ENCODE measurements at regions not wholly inside any gene's neighbourhood (a gene's known extent, or its start where the extent isn't known, plus 50 kb on each side); places are given as distances from the start of the nearest gene placed in this dataset.

GRCh38 chr15:26013981-26014380, 150.9 kb upstream of the ATP10A start:
- DNase-seq (ENCODE audit: low read depth) = no peak
- FAIRE-seq = no peak
- Mint-ChIP-seq H3K27me3 (ENCODE audit: low read depth, unreplicated experiment) (peaks cover 15% of the 10 kb centered on the region), H3K4me1 (ENCODE audit: low read depth, unreplicated experiment) (no peaks in the 10 kb centered on the region), H3K4me3 (ENCODE audit: unreplicated experiment) (no peak overlapping the region), H3K27ac (ENCODE audit: unreplicated experiment) (no peak overlapping the region), H3K36me3 (ENCODE audit: low read depth, unreplicated experiment) (no peaks in the 10 kb centered on the region), H3K9me3 (ENCODE audit: unreplicated experiment) (no peaks in the 10 kb centered on the region)
- no peak overlapping the region for H3K4me3 ChIP-seq (ENCODE audit: insufficient read depth, low read depth, low read length)
- no peaks in the 10 kb centered on the region for H3K27me3 ChIP-seq (ENCODE audit: insufficient read depth, low read length)
- TF ChIP-seq CTCF (IDR thresholded peaks at IDR 0.05; ENCODE audit: insufficient read depth, low read depth, low read length) = no peak
- TF ChIP-seq EZH2 (IDR thresholded peaks at IDR 0.05; ENCODE audit: insufficient read depth, low read length) = no peak
- no peaks in the 10 kb centered on the region for H3K4me1 ChIP-seq (ENCODE audit: insufficient read depth, low read length)
- H2AFZ ChIP-seq (ENCODE audit: low read depth, low read length) = no peak overlapping the region
- H3K9ac ChIP-seq (ENCODE audit: low read length) = no peak overlapping the region
- H3K79me2 ChIP-seq (ENCODE audit: insufficient read depth, low read length) = no peaks in the 10 kb centered on the region
- H3K27ac ChIP-seq (ENCODE audit: low read depth, low read length) = no peak overlapping the region
- no peaks in the 10 kb centered on the region for H4K20me1 ChIP-seq (ENCODE audit: insufficient read depth, low read length)
- H3K9me3 ChIP-seq (ENCODE audit: insufficient read depth, low read depth, low read length) = no peaks in the 10 kb centered on the region
- H3K36me3 ChIP-seq (ENCODE audit: insufficient read depth, low read length) = no peaks in the 10 kb centered on the region
- H3K4me2 ChIP-seq (ENCODE audit: low read length) = no peak overlapping the region

- no peak overlapping the region for H3K4me2 ChIP-seq (ENCODE audit: low read length)
- no peaks in the 10 kb centered on the region for H3K79me2 ChIP-seq (ENCODE audit: insufficient read depth, low read length)
- no peak for FAIRE-seq
- H3K4me1 Mint-ChIP-seq (ENCODE audit: low read depth, unreplicated experiment) = no peaks in the 10 kb centered on the region
- H3K36me3 Mint-ChIP-seq (ENCODE audit: low read depth, unreplicated experiment) = no peaks in the 10 kb centered on the region
- H3K27ac ChIP-seq (ENCODE audit: low read depth, low read length) = no peak overlapping the region
- H4K20me1 ChIP-seq (ENCODE audit: insufficient read depth, low read length) = no peaks in the 10 kb centered on the region
- no peak overlapping the region for H3K27ac Mint-ChIP-seq (ENCODE audit: unreplicated experiment)
- no peak overlapping the region for H3K4me3 Mint-ChIP-seq (ENCODE audit: unreplicated experiment)
- H3K27me3 ChIP-seq (ENCODE audit: insufficient read depth, low read length) = no peaks in the 10 kb centered on the region
- no peak overlapping the region for H2AFZ ChIP-seq (ENCODE audit: low read depth, low read length)
- no peaks in the 10 kb centered on the region for H3K4me1 ChIP-seq (ENCODE audit: insufficient read depth, low read length)
- H3K27me3 Mint-ChIP-seq (ENCODE audit: low read depth, unreplicated experiment) = peaks cover 12% of the 10 kb centered on the region
- no peaks in the 10 kb centered on the region for H3K36me3 ChIP-seq (ENCODE audit: insufficient read depth, low read length)
- H3K9me3 ChIP-seq (ENCODE audit: insufficient read depth, low read depth, low read length) = no peaks in the 10 kb centered on the region
- TF ChIP-seq CTCF (IDR thresholded peaks at IDR 0.05; ENCODE audit: insufficient read depth, low read depth, low read length) (no peak), EZH2 (IDR thresholded peaks at IDR 0.05; ENCODE audit: insufficient read depth, low read length) (no peak)
- H3K4me3 ChIP-seq (ENCODE audit: insufficient read depth, low read depth, low read length) = no peak overlapping the region
- H3K9ac ChIP-seq (ENCODE audit: low read length) = no peak overlapping the region
- H3K9me3 Mint-ChIP-seq (ENCODE audit: unreplicated experiment) = no peaks in the 10 kb centered on the region
- no peak for DNase-seq (ENCODE audit: low read depth)
Observed at GRCh38 chr15:26011916-26012315, 148.8 kb upstream of the ATP10A start.

- DNase-seq (ENCODE audit: low read depth) = no peak
- no peak overlapping the region for H2AFZ ChIP-seq (ENCODE audit: low read depth, low read length)
Observed at GRCh38 chr15:26007151-26007550, 144.0 kb upstream of the ATP10A start.

More at GRCh38 chr15:26007151-26007550, 144.0 kb upstream of the ATP10A start:
- no peaks in the 10 kb centered on the region for H3K4me1 ChIP-seq (ENCODE audit: insufficient read depth, low read length)
- Mint-ChIP-seq H3K4me3 (ENCODE audit: unreplicated experiment) (no peak overlapping the region), H3K4me1 (ENCODE audit: low read depth, unreplicated experiment) (no peaks in the 10 kb centered on the region), H3K9me3 (ENCODE audit: unreplicated experiment) (peaks cover 2% of the 10 kb centered on the region), H3K36me3 (ENCODE audit: low read depth, unreplicated experiment) (no peaks in the 10 kb centered on the region), H3K27me3 (ENCODE audit: low read depth, unreplicated experiment) (peaks cover 6% of the 10 kb centered on the region), H3K27ac (ENCODE audit: unreplicated experiment) (no peak overlapping the region)
- H3K27me3 ChIP-seq (ENCODE audit: insufficient read depth, low read length) = no peaks in the 10 kb centered on the region
- TF ChIP-seq EZH2 (IDR thresholded peaks at IDR 0.05; ENCODE audit: insufficient read depth, low read length) (no peak), CTCF (IDR thresholded peaks at IDR 0.05; ENCODE audit: insufficient read depth, low read depth, low read length) (no peak)
- no peak overlapping the region for H3K4me2 ChIP-seq (ENCODE audit: low read length)
- no peaks in the 10 kb centered on the region for H3K36me3 ChIP-seq (ENCODE audit: insufficient read depth, low read length)
- no peak for FAIRE-seq
- no peak overlapping the region for H3K9ac ChIP-seq (ENCODE audit: low read length)
- H3K4me3 ChIP-seq (ENCODE audit: insufficient read depth, low read depth, low read length) = no peak overlapping the region
- H3K27ac ChIP-seq (ENCODE audit: low read depth, low read length) = no peak overlapping the region
- H4K20me1 ChIP-seq (ENCODE audit: insufficient read depth, low read length) = no peaks in the 10 kb centered on the region
- H3K79me2 ChIP-seq (ENCODE audit: insufficient read depth, low read length) = no peaks in the 10 kb centered on the region
- H3K9me3 ChIP-seq (ENCODE audit: insufficient read depth, low read depth, low read length) = no peaks in the 10 kb centered on the region

All from astrocyte (in vitro differentiated cells and primary cell).